Neural cell (in vitro differentiated cells): ENCODE measurements at regions not wholly inside any gene's neighbourhood (a gene's known extent, or its start where the extent isn't known, plus 50 kb on each side); places are given as distances from the start of the nearest gene placed in this dataset.

Source experiments
- H2AFZ ChIP-seq: fragments of 200-600, 300-800 bp; sonication (generic), shearing (Covaris generic); 2 replicates; pipeline ENCODE4 v1.6.0; 2014; ENCODE audit warnings: low read depth, mild to moderate bottlenecking, antibody characterized with exemption, low read length, moderate library complexity
- H3F3A ChIP-seq: fragments of 200-600 bp; shearing (Covaris generic); 2 replicates; pipeline ENCODE4 v1.6.1; 2016; ENCODE audit warnings: mild to moderate bottlenecking, moderate library complexity, mixed read lengths, antibody characterized with exemption, low read length; ENCODE audit not compliant: insufficient read depth, poor library complexity, severe bottlenecking
- H3K27ac ChIP-seq: fragments of 200-600, 300-800 bp; sonication (generic), shearing (Covaris generic); 2 replicates; pipeline ENCODE4 v1.5.1; 2014; ENCODE audit warnings: mild to moderate bottlenecking, low read length, moderate library complexity
- H3K27me3 ChIP-seq: fragments of 300-800, 200-600 bp; sonication (generic), shearing (Covaris generic); 2 replicates; pipeline ENCODE4 v1.6.0; 2014; ENCODE audit warnings: mild to moderate bottlenecking, low read depth, low read length, moderate library complexity; ENCODE audit not compliant: insufficient read depth
- H3K36me3 ChIP-seq: fragments of 300-800, 200-600 bp; sonication (generic), shearing (Covaris generic); 2 replicates; pipeline ENCODE4 v1.5.1; 2014; ENCODE audit warnings: mild to moderate bottlenecking, antibody characterized with exemption, low read length, moderate library complexity; ENCODE audit not compliant: insufficient read depth
- H3K4me2 ChIP-seq: fragments of 300-800, 200-600 bp; sonication (generic), shearing (Covaris generic); 2 replicates; pipeline ENCODE4 v1.6.0; 2014; ENCODE audit warnings: mild to moderate bottlenecking, low read length
- H3K4me3 ChIP-seq: fragments of 300-800, 200-600 bp; sonication (generic), shearing (Covaris generic); 2 replicates; pipeline ENCODE4 v1.5.1; 2014; ENCODE audit warnings: mild to moderate bottlenecking, low read length, moderate library complexity
- H3K79me2 ChIP-seq: fragments of 200-600 bp; shearing (Covaris generic); replicated peaks from 2 replicates; pipeline ENCODE4 v1.6.0; 2014; ENCODE audit warnings: mild to moderate bottlenecking, low read length, moderate library complexity; ENCODE audit not compliant: insufficient read depth
- H3K9ac ChIP-seq: fragments of 300-800, 200-600 bp; sonication (generic), shearing (Covaris generic); 2 replicates; pipeline ENCODE4 v1.6.1; 2016; ENCODE audit warnings: mild to moderate bottlenecking, low read length, mixed read lengths
- H3K9me2 ChIP-seq: fragments of 200-600 bp; shearing (Covaris generic); 2 replicates; pipeline ENCODE4 v1.6.1; 2016; ENCODE audit warnings: mild to moderate bottlenecking, low read length, mixed read lengths; ENCODE audit not compliant: insufficient read depth
- H3K9me3 ChIP-seq: fragments of 200-600, 300-800 bp; sonication (generic), shearing (Covaris generic); 2 replicates; pipeline ENCODE4 v1.6.1; 2016; ENCODE audit warnings: mild to moderate bottlenecking, mixed run types, low read length, moderate library complexity, mixed read lengths
- H4K20me1 ChIP-seq: fragments of 200-600 bp; shearing (Covaris generic); 2 replicates; pipeline ENCODE4 v1.6.1; 2016; ENCODE audit warnings: mild to moderate bottlenecking, mixed run types; ENCODE audit not compliant: insufficient read depth
- CTCF ChIP-seq: fragments of 450-650 bp; IDR thresholded peaks from 2 replicates; pipeline ENCODE4 v1.5.1; 2014; ENCODE audit warnings: antibody characterized with exemption, mild to moderate bottlenecking, moderate library complexity; ENCODE audit not compliant: poor library complexity, severe bottlenecking
- EP300 ChIP-seq: fragments of 450-650 bp; conservative IDR thresholded peaks from 2 replicates; pipeline ENCODE4 v1.6.1; 2014; ENCODE audit warnings: antibody characterized with exemption, mild to moderate bottlenecking, moderate library complexity; ENCODE audit not compliant: poor library complexity, severe bottlenecking
- EZH2 ChIP-seq: fragments of 200-600, 300-800 bp; shearing (Covaris generic), sonication (generic); IDR thresholded peaks from 2 replicates; pipeline ENCODE4 v1.6.1; 2014; ENCODE audit warnings: antibody characterized with exemption, low read length, borderline replicate concordance, mild to moderate bottlenecking; ENCODE audit not compliant: insufficient read depth, poor library complexity, severe bottlenecking
- MXI1 ChIP-seq: fragments of 450-650 bp; conservative IDR thresholded peaks from 2 replicates; pipeline ENCODE4 v1.6.1; 2014; ENCODE audit warnings: antibody characterized with exemption, mild to moderate bottlenecking; ENCODE audit not compliant: poor library complexity, severe bottlenecking
- POLR2AphosphoS5 ChIP-seq: IDR thresholded peaks from 2 replicates; pipeline ENCODE4 v1.6.1; 2012
- RAD21 ChIP-seq: fragments of 450-650 bp; conservative IDR thresholded peaks from 2 replicates; pipeline ENCODE4 v1.6.1; 2014; ENCODE audit warnings: antibody characterized with exemption, mild to moderate bottlenecking, moderate library complexity
- REST ChIP-seq: IDR thresholded peaks from 2 replicates; pipeline ENCODE4 v1.6.1; 2012; ENCODE audit warnings: borderline replicate concordance
- SMC3 ChIP-seq: fragments of 450-650 bp; conservative IDR thresholded peaks from 2 replicates; pipeline ENCODE4 v1.6.1; 2014; ENCODE audit warnings: antibody characterized with exemption, mild to moderate bottlenecking, moderate library complexity; ENCODE audit not compliant: poor library complexity
- TAF1 ChIP-seq: IDR thresholded peaks from 2 replicates; pipeline ENCODE4 v1.6.1; 2012; ENCODE audit warnings: low read depth

- no peak overlapping the region for H2AFZ ChIP-seq
- no peaks in the 10 kb centered on the region for H3K27me3 ChIP-seq
- no peak overlapping the region for H3K4me3 ChIP-seq
- TF ChIP-seq EZH2 (no peak), SMC3 (no peak), MXI1 (no peak), TAF1 (no peak), REST (no peak), POLR2AphosphoS5 (no peak), RAD21 (no peak), CTCF (no peak), EP300 (no peak)
- H4K20me1 ChIP-seq: no peaks in the 10 kb centered on the region
- no peaks in the 10 kb centered on the region for H3K36me3 ChIP-seq
- no peaks in the 10 kb centered on the region for H3K79me2 ChIP-seq
- H3K9ac ChIP-seq: no peak overlapping the region
- H3F3A ChIP-seq: no peaks in the 10 kb centered on the region
- no peak overlapping the region for H3K27ac ChIP-seq
- no peaks in the 10 kb centered on the region for H3K9me3 ChIP-seq
- H3K9me2 ChIP-seq: no peaks in the 10 kb centered on the region
- H3K4me2 ChIP-seq: no peak overlapping the region
Measured at GRCh38 chr13:53276265-53276664, 247.7 kb downstream of the OLFM4 start.

DNA sequence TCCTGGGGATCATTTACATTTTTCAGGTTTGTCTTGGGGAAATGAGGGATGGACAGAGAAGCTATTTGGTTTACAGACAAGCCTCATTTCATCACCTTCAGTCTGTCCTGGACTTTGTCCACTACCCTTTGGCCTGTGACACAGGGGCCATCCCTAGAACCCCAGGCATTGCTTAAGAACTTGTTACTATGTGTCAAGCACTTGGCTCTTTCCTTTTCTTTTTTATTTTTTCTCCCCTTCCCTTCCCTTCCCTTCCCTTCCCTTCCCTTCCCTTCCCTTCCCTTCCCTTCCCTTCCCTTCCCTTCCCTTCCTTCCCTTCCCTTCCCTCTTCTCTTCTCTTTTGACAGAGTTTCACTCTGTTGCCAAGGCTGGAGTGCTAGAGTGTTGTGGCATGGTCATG lies 253.1 kb downstream of the OLFM4 start:
- Histone ChIP-seq H3K27me3 (no peaks in the 10 kb centered on the region), H3K36me3 (no peaks in the 10 kb centered on the region), H3K4me2 (no peak overlapping the region), H3K9me3 (no peaks in the 10 kb centered on the region), H3K4me3 (no peak overlapping the region), H3F3A (no peaks in the 10 kb centered on the region), H3K9ac (no peak overlapping the region), H3K79me2 (no peaks in the 10 kb centered on the region), H3K9me2 (no peaks in the 10 kb centered on the region), H4K20me1 (no peaks in the 10 kb centered on the region), H2AFZ (no peak overlapping the region), H3K27ac (no peak overlapping the region)
- TF ChIP-seq MXI1 (no peak), EP300 (no peak), POLR2AphosphoS5 (no peak), EZH2 (no peak), SMC3 (no peak), REST (no peak), CTCF (no peak), TAF1 (no peak), RAD21 (no peak)
